Glutamatergic neuron (in vitro differentiated cells): ENCODE measurements at regions not wholly inside any gene's neighbourhood (a gene's known extent, or its start where the extent isn't known, plus 50 kb on each side); places are given as distances from the start of the nearest gene placed in this dataset.
"Not testable (repeated sequence)": the region's sequence is repeated elsewhere in the genome, so short reads cannot be mapped to it uniquely, and the experiment has no call there.

Experiments used
- DNase-seq: peaks from one replicate; pipeline ENCODE4 v3.0.0; 2022
- H3K27ac Mint-ChIP-seq: one replicate; pipeline ENCODE4 v1.8.0; 2020; ENCODE audit warnings: mild to moderate bottlenecking, mixed read lengths, inconsistent platforms; ENCODE audit not compliant: unreplicated experiment
- H3K27me3 Mint-ChIP-seq: one replicate; pipeline ENCODE4 v1.8.0; 2020; ENCODE audit warnings: mild to moderate bottlenecking, moderate library complexity, mixed read lengths, inconsistent platforms; ENCODE audit not compliant: unreplicated experiment
- H3K36me3 Mint-ChIP-seq: one replicate; pipeline ENCODE4 v1.8.0; 2020; ENCODE audit warnings: mild to moderate bottlenecking, mixed read lengths, inconsistent platforms; ENCODE audit not compliant: unreplicated experiment
- H3K4me1 Mint-ChIP-seq: one replicate; pipeline ENCODE4 v1.8.0; 2020; ENCODE audit warnings: mild to moderate bottlenecking, low read depth, mixed read lengths, inconsistent platforms; ENCODE audit not compliant: unreplicated experiment
- H3K4me3 Mint-ChIP-seq: one replicate; pipeline ENCODE4 v1.8.0; 2020; ENCODE audit warnings: mild to moderate bottlenecking, mixed read lengths, inconsistent platforms; ENCODE audit not compliant: unreplicated experiment
- H3K9me3 Mint-ChIP-seq: one replicate; pipeline ENCODE4 v1.8.0; 2020; ENCODE audit warnings: mild to moderate bottlenecking, moderate library complexity, mixed read lengths, inconsistent platforms; ENCODE audit not compliant: unreplicated experiment

GRCh38 chr2:87485455-87485854 lies 262.4 kb upstream of the PLGLB2 start:
- H3K27me3 Mint-ChIP-seq, H3K9me3 Mint-ChIP-seq, H3K4me1 Mint-ChIP-seq, H3K27ac Mint-ChIP-seq, H3K4me3 Mint-ChIP-seq, H3K36me3 Mint-ChIP-seq, DNase-seq: not testable (repeated sequence)

GRCh38 chr2:87485884-87486283 lies 262.0 kb upstream of the PLGLB2 start:
- not testable (repeated sequence) for DNase-seq, H3K4me1 Mint-ChIP-seq, H3K27me3 Mint-ChIP-seq, H3K4me3 Mint-ChIP-seq, H3K9me3 Mint-ChIP-seq, H3K27ac Mint-ChIP-seq, H3K36me3 Mint-ChIP-seq

GRCh38 chr2:87486413-87486812 lies 261.5 kb upstream of the PLGLB2 start:
- DNase-seq, H3K36me3 Mint-ChIP-seq, H3K9me3 Mint-ChIP-seq, H3K4me3 Mint-ChIP-seq, H3K27ac Mint-ChIP-seq, H3K27me3 Mint-ChIP-seq, H3K4me1 Mint-ChIP-seq: not testable (repeated sequence)

GRCh38 chr2:87488021-87488420 lies 259.9 kb upstream of the PLGLB2 start:
- H3K4me1 Mint-ChIP-seq, H3K4me3 Mint-ChIP-seq, H3K36me3 Mint-ChIP-seq, H3K27me3 Mint-ChIP-seq, DNase-seq, H3K9me3 Mint-ChIP-seq, H3K27ac Mint-ChIP-seq: not testable (repeated sequence)

GRCh38 chr2:87488991-87489390 lies 258.9 kb upstream of the PLGLB2 start:
- not testable (repeated sequence) for H3K9me3 Mint-ChIP-seq, H3K4me3 Mint-ChIP-seq, H3K27ac Mint-ChIP-seq, H3K27me3 Mint-ChIP-seq, H3K36me3 Mint-ChIP-seq, H3K4me1 Mint-ChIP-seq, DNase-seq

- H3K36me3 Mint-ChIP-seq, H3K4me3 Mint-ChIP-seq, H3K9me3 Mint-ChIP-seq, H3K27me3 Mint-ChIP-seq, H3K4me1 Mint-ChIP-seq, DNase-seq, H3K27ac Mint-ChIP-seq: not testable (repeated sequence)
Observed at GRCh38 chr2:87494846-87495245, 253.0 kb upstream of the PLGLB2 start.

GRCh38 chr2:87495455-87495854 lies 252.4 kb upstream of the PLGLB2 start:
- not testable (repeated sequence) for H3K36me3 Mint-ChIP-seq, H3K4me3 Mint-ChIP-seq, H3K4me1 Mint-ChIP-seq, DNase-seq, H3K9me3 Mint-ChIP-seq, H3K27ac Mint-ChIP-seq, H3K27me3 Mint-ChIP-seq

GRCh38 chr2:87496036-87497006 lies 251.6 kb upstream of the PLGLB2 start:
- H3K27ac Mint-ChIP-seq, H3K4me3 Mint-ChIP-seq, DNase-seq, H3K27me3 Mint-ChIP-seq, H3K4me1 Mint-ChIP-seq, H3K36me3 Mint-ChIP-seq, H3K9me3 Mint-ChIP-seq: not testable (repeated sequence)

GRCh38 chr2:87497135-87497534 lies 250.8 kb upstream of the PLGLB2 start:
- not testable (repeated sequence) for H3K36me3 Mint-ChIP-seq, H3K27ac Mint-ChIP-seq, H3K27me3 Mint-ChIP-seq, H3K4me3 Mint-ChIP-seq, H3K4me1 Mint-ChIP-seq, H3K9me3 Mint-ChIP-seq, DNase-seq

GRCh38 chr2:87497700-87498099 lies 250.2 kb upstream of the PLGLB2 start:
- H3K27me3 Mint-ChIP-seq, H3K9me3 Mint-ChIP-seq, H3K4me1 Mint-ChIP-seq, H3K4me3 Mint-ChIP-seq, H3K27ac Mint-ChIP-seq, H3K36me3 Mint-ChIP-seq, DNase-seq: not testable (repeated sequence)

- H3K4me3 Mint-ChIP-seq, H3K27me3 Mint-ChIP-seq, H3K27ac Mint-ChIP-seq, DNase-seq, H3K36me3 Mint-ChIP-seq, H3K4me1 Mint-ChIP-seq, H3K9me3 Mint-ChIP-seq: not testable (repeated sequence)
Observed at GRCh38 chr2:87498169-87498853, 249.6 kb upstream of the PLGLB2 start.

- H3K27me3 Mint-ChIP-seq, DNase-seq, H3K36me3 Mint-ChIP-seq, H3K4me3 Mint-ChIP-seq, H3K4me1 Mint-ChIP-seq, H3K27ac Mint-ChIP-seq, H3K9me3 Mint-ChIP-seq: not testable (repeated sequence)
Observed at GRCh38 chr2:87498854-87499238, 249.0 kb upstream of the PLGLB2 start.
